Nucleus accumbens (tissue), 56 donors: ENCODE measurements at regions not wholly inside any gene's neighbourhood (a gene's known extent, or its start where the extent isn't known, plus 50 kb on each side); places are given as distances from the start of the nearest gene placed in this dataset.
"Not testable (repeated sequence)": the region's sequence is repeated elsewhere in the genome, so short reads cannot be mapped to it uniquely, and the experiment has no call there.

Experiments
- DNase-seq, 56 donors: peaks; one replicate each; lab custom pipeline; 2025; lab: John Stamatoyannopoulos, UW

GRCh38 chr16:77488652-77489051 lies 53.8 kb upstream of the ADAMTS18 start:
- DNase-seq = no peak

- DNase-seq = no peak
These were observed 56.3 kb upstream of the ADAMTS18 start for GRCh38 chr16:77491091-77491490.

- DNase-seq = no peak
These were observed 62.1 kb upstream of the ADAMTS18 start for GRCh38 chr16:77496934-77497333.

- DNase-seq = peak in 1 of 56 donors; percentile 1
These were observed 64.8 kb upstream of the ADAMTS18 start for GRCh38 chr16:77499373-77500285.

DNA sequence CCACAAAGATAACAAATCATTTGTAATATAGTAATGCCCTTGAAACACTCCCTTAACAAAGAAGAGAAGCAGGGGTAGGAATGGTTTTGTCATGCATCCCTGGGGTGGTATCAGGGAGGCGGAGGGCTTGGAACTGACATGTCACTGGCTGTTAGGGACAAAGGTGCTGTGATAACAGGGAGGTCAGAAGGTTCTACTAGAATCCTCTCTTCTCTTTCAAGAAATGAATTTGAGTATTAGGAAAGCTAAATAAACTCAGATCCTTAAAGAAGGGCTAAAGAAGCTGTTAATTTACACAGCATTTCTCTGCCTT lies 65.4 kb upstream of the ADAMTS18 start:
- DNase-seq = no peak

DNA sequence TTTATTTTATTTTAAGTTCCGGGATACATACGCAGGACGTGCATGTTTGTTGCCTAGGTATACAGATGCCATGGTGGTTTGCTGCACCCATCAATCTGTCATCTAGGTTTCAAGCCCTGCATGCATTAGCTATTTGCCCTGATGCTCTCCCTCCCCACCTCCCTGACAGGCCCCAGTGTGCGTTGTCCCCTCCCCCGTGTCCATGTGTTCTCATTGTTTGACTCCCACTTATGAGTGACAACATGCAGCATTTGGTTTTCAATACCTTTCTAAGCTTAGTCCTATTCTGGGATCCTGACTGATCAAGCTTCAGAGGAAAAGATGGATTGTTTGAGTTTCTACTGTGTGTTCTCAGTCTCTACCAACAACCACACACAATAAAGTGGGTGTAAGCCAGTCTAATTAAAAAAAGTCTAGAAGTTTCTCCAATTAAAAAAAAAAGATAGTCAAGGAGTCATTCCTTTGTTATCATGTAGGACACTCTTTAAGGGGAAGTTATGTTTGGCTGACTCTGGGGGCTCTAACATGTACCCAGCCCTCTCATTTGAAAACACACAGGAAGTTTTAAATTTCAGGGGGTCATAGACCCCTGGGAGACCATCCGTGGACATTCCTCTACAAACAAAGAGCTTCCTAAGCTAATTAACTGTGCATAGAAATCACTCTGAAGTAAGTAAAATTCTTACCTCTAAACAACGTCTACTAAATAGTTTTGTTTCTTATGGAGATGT lies 66.3 kb upstream of the ADAMTS18 start:
- DNase-seq = no peak

GRCh38 chr16:77502448-77502847 lies 67.6 kb upstream of the ADAMTS18 start:
- no peak for DNase-seq

- not testable (repeated sequence) for DNase-seq
These were observed 71.7 kb upstream of the ADAMTS18 start for GRCh38 chr16:77506492-77506891.

DNA sequence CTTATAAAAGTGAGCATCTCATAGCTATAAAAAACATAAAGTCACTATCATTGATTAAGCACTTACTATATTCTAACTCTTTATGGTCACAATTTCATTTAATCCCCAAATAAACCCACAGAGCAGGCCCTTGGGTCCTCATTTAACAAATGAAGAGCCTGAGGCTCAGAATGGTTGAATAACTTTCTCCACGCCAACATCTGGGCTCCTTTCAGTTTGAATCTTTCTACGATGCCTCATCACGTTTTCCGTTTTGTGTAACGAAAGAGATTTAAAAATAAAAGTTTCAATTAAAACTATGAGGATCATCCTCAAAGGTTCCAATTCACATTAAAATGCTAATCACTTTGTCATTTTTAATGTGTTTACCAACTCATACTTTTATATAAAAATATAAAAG lies 74.2 kb upstream of the ADAMTS18 start:
- DNase-seq = no peak

GRCh38 chr16:77509796-77510195 lies 75.0 kb upstream of the ADAMTS18 start:
- DNase-seq = no peak

DNA sequence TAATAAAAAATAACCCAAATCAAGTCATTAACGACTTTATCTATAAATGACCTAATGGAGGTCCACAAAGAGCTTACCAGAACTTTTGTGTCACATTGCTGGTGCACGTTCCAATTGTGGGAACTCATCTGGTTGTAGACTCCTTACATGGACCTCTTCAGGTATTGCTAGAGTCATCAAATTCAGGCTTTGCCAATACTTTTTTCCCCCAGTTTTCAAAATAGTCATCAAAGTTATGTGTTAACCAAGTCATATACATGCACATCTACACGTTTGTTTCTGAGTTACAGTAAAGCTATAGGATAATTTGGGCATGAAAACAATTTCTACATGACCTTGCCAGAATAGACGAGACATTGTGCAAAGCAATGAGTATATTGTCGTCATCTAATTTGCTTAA lies 76.2 kb upstream of the ADAMTS18 start:
- DNase-seq = no peak

DNA sequence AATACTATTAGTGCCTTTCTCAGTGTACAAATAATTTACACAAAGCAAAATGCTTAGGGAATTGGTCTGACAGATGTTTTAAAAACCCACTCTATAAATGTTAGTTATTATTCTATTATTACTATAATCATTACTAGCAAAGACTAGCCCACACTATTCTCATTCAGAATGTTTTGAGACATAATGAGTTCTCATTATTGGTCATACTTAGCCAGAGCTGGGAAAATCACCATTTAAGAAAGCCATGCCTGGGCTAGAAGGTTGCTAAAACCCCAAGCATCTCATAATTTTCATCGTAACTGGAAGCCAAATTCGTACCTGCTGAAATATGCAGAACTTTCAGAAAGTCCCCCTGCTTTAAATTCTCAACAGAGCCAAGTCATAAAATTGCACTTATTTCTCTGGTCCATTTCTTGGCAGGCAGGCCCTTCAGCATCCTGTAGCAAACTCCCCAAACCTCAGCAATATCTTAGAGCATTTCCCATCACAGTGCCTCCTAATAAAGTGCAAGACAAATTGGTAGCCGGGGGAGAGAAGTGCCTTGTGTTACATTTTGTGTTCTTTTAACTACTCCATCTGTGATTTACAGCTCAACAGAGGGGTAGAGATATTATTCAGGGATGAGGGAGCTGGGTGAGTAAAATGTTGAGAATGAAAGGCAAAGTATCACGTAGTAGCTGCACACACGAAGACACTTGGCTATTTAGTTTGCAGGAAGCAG lies 79.8 kb upstream of the ADAMTS18 start:
- no peak for DNase-seq

DNA sequence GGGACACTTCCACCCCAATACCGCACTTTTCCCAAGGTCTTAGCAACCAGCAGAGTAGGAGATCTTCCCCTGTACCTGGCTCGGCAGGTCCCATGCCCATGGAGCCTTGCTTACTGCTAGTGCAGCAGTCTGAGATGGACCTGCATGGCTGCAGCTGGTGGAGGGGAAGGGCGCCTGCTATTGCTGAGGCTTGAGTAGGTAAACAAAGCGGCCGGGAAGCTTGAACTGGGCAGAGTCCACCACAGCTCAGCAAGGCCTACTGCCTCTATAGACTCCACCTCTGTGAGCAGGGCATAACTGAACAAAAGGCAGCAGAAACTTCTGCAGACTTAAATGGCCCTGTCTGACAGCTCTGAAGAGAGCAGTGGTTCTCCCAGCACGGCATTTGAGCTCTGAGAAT lies 90.4 kb upstream of the ADAMTS18 start:
- not testable (repeated sequence) for DNase-seq

DNA sequence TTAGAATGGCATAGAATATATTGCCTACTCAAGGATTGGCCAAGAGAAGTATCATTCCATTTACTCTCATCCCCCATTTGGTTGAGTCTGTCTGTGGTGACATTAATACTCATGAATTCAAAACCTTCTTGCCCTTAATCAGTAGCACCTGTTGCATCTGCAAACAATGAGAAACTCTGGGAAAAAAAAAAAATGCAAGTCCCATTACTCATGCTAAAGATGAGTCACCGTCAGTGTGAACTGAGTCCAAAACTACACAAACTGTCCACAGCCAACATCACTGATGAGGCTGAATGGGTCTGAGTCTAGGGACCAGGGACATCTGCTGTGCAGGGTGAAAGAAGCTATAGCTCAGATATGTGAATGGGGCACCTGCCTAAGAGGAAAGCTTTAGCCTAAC lies 96.9 kb upstream of the ADAMTS18 start:
- DNase-seq = no peak

DNA sequence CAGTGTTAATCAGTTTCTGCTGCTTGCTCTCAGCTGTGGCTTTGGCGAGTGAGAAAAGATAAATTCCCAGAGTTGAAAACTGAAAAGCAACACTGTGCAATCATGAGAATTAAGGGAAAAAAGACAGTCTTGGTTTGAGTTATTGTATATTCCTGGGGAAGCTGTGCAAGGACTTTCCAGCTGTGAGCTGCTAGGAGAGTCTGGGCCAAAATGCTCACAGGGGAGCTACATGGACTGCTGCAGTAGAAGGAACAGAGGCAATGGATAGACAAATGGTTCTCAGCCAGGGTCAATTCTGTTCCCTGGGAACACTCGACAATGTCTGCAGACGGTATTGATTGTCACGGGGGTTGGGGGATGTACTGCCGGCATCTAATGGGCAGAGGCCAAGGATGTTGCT lies 102.0 kb upstream of the ADAMTS18 start:
- no peak for DNase-seq

DNA sequence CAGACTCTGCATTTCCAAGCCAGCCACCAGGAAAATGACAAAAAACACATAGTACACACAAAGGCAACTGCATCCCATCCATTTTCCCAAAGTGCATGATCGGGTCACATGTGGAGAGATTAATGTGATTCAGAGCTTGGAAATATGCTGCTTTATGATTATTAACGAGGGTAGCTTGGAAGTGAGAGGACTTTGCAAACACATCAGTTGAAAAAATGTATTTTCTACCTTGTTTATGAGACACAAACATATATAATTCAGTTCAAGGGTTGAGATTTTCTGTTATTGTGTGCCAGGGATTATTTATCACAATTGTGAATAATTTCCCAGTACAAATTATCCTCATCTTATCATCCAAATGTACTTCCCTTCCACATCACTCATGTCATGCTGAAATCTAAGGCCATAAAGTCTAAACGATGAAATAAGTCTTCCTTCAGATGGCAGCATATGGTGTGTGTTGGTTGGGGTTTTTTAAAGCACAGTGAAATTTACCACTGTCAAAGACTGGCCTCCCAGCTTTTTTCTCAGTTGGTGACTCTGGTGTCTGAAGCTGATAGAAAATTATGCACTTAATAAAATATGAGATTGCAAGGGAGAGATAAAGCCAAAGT lies 104.7 kb upstream of the ADAMTS18 start:
- no peak for DNase-seq

- DNase-seq = no peak
These were observed 105.8 kb upstream of the ADAMTS18 start for GRCh38 chr16:77540646-77541045.

DNA sequence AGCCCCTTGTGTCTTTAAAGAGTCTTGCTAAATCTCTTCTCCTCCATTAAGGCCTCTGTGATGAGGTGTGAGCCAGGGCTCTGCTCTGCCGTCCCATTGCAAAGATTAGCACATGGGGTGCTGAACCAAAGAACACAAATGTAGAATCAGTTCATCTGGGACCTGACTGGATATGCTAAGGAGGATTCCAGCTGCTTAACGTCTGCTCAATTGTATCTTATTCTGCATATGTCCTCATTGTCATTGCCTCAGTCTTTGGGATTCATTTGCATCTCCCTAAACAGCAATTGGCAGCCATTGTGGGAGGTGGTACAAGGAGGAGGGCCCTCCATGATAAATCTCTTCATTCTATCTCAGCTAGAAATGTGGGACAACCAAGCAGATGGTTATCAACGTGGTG lies 106.3 kb upstream of the ADAMTS18 start:
- no peak for DNase-seq

DNA sequence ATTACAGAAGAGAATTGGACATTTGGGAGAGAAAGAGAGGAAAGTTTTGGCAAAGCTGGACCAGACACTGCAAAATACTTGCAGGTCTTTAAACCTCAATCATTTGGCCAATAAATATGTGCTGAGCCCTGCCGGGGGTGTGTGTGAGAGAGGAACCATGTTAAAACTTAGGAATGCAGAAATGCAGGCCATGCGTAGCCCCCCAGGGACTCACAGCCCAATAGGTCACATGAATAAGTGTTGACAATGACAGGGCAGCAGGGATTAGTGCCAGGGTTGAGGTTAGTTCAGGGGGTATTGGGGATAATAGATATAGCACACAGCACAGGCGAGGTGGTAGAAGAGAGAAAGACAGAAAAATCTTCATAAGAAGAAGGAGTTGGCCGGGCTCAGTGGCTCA lies 113.3 kb upstream of the ADAMTS18 start:
- no peak for DNase-seq

DNA sequence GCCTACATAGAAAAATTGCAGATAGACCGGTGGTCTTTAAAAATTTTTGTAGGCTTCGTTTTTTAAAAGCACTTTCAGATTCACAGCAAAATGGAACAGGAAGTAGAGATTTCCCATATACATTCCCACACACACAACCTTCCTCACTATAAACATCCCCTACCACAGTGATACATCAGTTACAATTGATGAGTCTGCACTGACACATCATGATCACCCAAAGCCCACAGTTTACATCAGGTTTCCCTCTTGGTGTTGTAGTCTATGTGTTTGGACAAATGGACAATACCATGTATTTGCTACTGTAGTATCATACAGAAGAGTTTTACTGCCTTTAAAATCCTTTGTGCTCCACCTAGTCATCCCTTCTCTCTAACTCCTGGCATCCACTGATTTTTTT lies 113.9 kb upstream of the ADAMTS18 start:
- DNase-seq = no peak

GRCh38 chr16:77549876-77550275 lies 115.0 kb upstream of the ADAMTS18 start:
- no peak for DNase-seq
